ENCODE measurements at regions not wholly inside any gene's neighbourhood (a gene's known extent, or its start where the extent isn't known, plus 50 kb on each side); places are given as distances from the start of the nearest gene placed in this dataset.

- DNase-seq (ENCODE audit: low read depth, low spot score), result no peak
- TF ChIP-seq, protein P1, sequence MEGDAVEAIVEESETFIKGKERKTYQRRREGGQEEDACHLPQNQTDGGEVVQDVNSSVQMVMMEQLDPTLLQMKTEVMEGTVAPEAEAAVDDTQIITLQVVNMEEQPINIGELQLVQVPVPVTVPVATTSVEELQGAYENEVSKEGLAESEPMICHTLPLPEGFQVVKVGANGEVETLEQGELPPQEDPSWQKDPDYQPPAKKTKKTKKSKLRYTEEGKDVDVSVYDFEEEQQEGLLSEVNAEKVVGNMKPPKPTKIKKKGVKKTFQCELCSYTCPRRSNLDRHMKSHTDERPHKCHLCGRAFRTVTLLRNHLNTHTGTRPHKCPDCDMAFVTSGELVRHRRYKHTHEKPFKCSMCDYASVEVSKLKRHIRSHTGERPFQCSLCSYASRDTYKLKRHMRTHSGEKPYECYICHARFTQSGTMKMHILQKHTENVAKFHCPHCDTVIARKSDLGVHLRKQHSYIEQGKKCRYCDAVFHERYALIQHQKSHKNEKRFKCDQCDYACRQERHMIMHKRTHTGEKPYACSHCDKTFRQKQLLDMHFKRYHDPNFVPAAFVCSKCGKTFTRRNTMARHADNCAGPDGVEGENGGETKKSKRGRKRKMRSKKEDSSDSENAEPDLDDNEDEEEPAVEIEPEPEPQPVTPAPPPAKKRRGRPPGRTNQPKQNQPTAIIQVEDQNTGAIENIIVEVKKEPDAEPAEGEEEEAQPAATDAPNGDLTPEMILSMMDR (IDR thresholded peaks at IDR 0.05; ENCODE audit: low read depth, low read length), result no peak
- H3K4me3 ChIP-seq (ENCODE audit: low read depth, low read length), result no peak overlapping the region
- in situ Hi-C loops (cut with HindIII; ENCODE audit: low sequenced_read_pairs), result no loop called here
These were observed 192.1 kb downstream of the SETD4 start for GRCh38 chr21:35868005-35868868.

- TF ChIP-seq, protein P1 (IDR thresholded peaks at IDR 0.05; ENCODE audit: low read depth, low read length), result no peak
- no peak for DNase-seq (ENCODE audit: low read depth, low spot score)
- no peak overlapping the region for H3K4me3 ChIP-seq (ENCODE audit: low read depth, low read length)
- in situ Hi-C loops (cut with HindIII; ENCODE audit: low sequenced_read_pairs), result no loop called here
These were observed 196.3 kb downstream of the SETD4 start for GRCh38 chr21:35864039-35864438.

DNA sequence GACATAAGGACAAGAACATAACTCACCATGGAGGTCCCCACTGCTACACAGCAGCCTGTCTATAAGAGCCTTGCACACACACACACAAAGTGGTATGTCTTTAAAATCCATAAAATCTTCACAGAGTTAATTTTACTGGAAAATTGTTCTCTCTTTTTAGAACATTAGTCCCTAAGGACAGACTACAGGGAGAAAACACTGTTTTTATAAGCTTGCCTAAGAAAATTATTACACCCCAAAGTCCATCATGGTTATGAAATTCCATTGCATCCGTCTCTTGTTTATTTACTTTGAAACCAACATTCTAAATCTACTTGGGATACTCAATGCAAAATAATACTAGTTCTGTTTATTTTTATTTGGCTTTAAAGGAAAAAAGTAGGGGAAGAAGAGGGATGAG, 197.4 kb downstream of the SETD4 start:
- no peak for DNase-seq (ENCODE audit: low read depth, low spot score)
- in situ Hi-C loops (cut with HindIII; ENCODE audit: low sequenced_read_pairs), result no loop called here
- no peak overlapping the region for H3K4me3 ChIP-seq (ENCODE audit: low read depth, low read length)
- TF ChIP-seq, protein P1 (IDR thresholded peaks at IDR 0.05; ENCODE audit: low read depth, low read length), result no peak

- TF ChIP-seq, protein P1 (IDR thresholded peaks at IDR 0.05; ENCODE audit: low read depth, low read length), result no peak
- no peak overlapping the region for H3K4me3 ChIP-seq (ENCODE audit: low read depth, low read length)
- DNase-seq (ENCODE audit: low read depth, low spot score), result no peak
- in situ Hi-C loops (cut with HindIII; ENCODE audit: low sequenced_read_pairs), result no loop called here
These were observed 198.7 kb downstream of the SETD4 start for GRCh38 chr21:35861661-35862060.

DNA sequence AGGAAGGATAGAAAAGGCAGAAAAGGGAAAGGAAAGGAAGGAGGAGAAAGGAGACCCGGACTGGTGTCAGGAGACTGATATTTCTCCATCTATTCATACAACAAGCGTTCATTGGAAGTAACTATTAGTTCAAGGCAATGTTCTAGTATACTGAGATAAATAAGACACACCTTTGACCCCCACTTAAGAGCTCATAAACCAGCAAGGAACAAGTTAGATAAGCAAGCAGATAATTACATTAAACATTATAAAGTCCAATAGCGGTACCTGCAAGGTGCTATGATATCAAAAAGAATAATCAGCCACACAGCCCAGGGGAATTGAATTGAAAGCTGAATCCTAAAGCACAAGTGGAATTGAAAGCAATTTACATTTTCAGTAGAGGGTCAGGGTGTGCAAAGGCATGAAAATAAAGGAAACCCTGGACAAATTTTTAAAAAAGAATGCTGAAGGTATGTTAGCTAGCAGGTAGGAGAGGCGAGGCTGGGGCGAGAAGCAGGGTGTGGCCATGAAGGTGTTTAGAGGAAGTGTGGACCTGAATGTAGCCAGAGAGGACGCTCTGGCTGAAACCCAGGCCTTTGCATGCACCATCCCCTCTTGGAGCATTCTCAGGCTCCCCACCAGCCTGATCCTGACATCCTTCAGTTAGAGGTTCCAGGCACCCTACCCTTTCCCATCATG, 200.0 kb downstream of the SETD4 start:
- DNase-seq (ENCODE audit: low read depth, low spot score), result no peak
- in situ Hi-C loops (cut with HindIII; ENCODE audit: low sequenced_read_pairs), result no loop called here
- TF ChIP-seq, protein P1 (IDR thresholded peaks at IDR 0.05; ENCODE audit: low read depth, low read length), result no peak
- no peak overlapping the region for H3K4me3 ChIP-seq (ENCODE audit: low read depth, low read length)

DNA sequence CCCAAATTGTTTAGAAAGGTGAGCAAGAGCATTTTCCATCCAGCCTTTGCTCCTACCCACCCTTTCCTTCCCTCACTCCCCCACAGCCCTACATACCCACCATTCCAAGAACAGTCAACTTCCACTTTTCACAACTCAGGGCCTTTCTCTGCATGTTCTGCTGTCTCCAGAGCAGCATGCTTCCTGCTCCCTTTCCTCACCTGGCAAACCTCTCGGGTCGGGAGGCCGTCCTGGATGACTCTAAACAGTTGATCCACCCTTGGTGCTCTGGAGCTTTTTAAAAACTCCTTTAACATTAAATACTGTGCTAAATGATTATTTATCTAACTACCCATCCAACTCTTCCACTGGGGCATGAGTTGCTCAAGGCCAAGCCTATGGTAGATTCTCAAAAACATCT, 200.6 kb downstream of the SETD4 start:
- no peak for DNase-seq (ENCODE audit: low read depth, low spot score)
- in situ Hi-C loops (cut with HindIII; ENCODE audit: low sequenced_read_pairs), result no loop called here
- TF ChIP-seq, protein P1 (IDR thresholded peaks at IDR 0.05; ENCODE audit: low read depth, low read length), result no peak
- no peak overlapping the region for H3K4me3 ChIP-seq (ENCODE audit: low read depth, low read length)
